RPMI7951 (cell line): ENCODE measurements at regions not wholly inside any gene's neighbourhood (a gene's known extent, or its start where the extent isn't known, plus 50 kb on each side); places are given as distances from the start of the nearest gene placed in this dataset.
"Not testable (repeated sequence)": the region's sequence is repeated elsewhere in the genome, so short reads cannot be mapped to it uniquely, and the experiment has no call there.

Source experiments
- DNase-seq: peaks from one replicate; pipeline ENCODE4 v3.0.0-alpha.2; 2012; ENCODE audit warnings: low read depth

DNA sequence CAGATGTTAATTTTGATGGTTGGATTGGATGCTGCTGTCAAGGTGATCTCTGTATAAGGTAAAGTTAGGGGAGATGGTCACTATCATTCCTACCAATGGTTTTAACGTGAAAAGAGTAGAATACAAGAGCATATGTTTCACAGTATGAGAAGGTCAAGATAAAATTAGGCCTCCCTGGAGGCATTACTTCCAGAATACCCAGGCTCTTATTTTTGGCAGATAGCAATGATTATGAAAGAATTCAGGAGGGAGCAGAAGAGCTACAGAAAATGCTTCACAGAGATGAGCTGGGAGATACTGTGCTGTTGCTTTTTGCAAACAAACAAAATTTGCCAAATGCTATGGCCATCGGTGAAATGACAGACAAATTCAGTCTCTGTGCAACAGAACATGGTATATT is 547.5 kb upstream of the SPRY2 start:
- DNase-seq = no peak

DNA sequence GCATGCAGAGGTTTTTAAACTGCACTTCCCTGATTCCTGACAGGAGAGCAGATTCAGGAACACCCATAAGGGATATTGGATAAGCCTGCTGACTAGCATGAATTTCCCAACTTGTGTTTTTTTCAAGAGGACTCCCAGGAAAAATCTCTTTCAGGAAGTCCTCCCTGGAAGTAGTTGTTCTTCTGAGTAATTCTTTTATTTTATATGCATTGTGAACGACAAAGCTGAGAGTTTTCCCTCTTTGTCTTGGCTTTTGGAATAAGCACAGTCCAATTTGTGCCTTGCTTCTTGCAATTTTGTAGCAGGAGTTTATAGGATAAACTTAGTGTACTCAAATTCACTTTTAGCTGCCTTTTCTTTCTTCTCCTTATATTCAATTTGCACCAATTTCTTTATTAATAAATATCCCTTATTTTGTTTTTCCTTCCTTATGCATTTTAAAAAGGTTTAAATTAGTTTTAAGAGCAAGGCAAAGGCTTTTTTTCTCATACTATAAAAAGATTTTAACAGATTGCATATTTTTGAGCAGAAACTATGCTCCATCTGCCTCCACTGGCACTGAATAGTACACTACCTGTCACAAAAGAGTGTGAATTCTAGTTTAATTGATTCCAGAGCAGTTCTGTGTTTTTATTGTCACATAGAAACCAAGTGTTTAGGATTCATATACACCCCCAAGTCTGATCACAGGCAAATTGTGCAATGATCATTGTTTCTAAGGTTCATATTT is 543.3 kb upstream of the SPRY2 start:
- DNase-seq = no peak

DNA sequence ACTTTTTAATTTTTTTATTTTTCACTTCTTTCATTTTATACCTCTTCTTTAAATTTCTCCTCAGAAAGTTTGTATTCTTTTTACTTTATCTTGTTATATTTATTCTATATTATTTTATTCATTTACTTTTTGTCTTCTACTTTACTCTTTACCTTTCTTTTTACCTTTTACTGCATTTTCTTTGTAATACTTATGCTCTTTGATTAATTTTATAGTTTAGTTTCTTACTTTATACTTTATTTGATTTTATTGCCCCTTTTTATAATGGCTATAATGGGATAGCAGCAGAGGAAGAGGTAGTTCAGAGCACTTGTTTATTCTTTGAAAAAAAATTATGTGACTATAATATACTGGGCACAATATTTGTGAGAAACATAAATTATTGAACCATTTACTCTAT is 542.6 kb upstream of the SPRY2 start:
- no peak for DNase-seq

DNA sequence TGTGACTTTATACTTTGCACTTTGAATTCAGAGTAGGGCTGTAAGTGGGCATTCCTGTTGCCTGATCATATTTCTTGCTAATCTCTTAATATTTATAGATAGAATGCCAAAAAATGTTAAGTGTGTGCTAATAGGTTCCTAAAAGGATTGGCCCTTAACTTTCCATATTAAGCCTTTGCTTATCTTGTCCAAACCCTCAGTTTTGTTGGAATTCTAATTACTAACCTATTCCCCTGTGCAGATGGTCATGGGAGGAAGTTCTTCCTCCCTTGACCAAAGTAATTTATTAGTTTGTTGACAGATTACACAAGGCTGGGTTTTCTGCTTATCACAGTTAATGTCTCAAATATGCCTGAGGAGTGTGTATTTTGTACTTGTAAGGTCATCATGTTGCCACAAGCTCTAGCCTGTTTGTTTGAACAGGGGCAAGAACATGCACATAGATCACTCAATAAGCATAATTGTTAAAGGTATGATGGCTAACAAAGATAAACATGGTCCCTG is 541.1 kb upstream of the SPRY2 start:
- DNase-seq = no peak

DNA sequence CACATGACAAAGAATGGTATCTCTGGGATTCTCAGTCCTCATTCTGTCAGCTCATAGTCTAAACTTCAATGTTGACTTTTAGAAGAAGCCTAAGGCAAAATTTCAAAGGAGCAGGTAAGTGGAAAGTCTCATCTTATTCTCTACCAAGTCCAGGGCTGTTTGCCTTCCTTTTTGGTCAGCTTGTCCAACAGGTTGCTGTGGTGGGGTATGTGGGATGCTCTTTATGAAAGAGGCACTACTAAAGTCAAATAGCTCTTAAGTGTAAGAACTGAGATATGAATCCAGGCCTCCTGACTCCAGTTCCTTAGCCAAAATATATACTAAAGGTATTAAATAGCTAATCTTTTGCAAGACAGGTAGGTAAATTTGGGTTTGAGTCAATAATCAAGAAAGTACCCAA is 540.6 kb upstream of the SPRY2 start:
- no peak for DNase-seq

DNA sequence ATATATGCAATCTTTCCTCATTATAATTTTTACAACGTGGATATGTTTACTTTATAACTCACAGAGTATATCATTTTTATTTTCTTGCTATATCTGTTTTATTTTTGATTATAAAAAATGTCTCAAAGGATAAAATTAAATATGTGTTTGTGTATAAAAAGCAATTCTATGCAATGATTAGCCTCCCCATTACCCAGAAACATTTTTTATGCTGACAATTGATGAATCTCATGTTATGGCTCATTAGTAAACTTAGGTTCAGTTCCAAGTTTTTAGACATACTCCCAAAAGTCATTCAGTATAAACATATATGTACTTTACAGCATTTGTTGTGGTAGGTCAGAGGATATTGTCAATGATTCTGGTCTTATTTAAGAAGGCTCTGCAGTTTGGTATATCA is 540.1 kb upstream of the SPRY2 start:
- DNase-seq = no peak

DNA sequence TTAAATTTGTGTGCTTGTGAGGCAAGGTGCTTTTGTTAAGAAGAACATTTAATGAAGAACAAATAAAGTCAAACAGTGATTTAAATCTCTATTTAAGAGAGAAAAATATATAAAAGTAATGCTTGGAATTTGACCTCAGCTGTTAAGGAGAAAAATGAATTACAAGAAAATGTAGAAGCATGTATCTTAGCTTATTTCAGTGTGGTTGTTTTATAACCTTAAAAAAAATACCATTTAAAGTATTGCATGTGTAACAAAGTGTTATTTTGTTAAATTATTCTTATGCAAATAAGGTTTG is 537.0 kb upstream of the SPRY2 start:
- no peak for DNase-seq

DNA sequence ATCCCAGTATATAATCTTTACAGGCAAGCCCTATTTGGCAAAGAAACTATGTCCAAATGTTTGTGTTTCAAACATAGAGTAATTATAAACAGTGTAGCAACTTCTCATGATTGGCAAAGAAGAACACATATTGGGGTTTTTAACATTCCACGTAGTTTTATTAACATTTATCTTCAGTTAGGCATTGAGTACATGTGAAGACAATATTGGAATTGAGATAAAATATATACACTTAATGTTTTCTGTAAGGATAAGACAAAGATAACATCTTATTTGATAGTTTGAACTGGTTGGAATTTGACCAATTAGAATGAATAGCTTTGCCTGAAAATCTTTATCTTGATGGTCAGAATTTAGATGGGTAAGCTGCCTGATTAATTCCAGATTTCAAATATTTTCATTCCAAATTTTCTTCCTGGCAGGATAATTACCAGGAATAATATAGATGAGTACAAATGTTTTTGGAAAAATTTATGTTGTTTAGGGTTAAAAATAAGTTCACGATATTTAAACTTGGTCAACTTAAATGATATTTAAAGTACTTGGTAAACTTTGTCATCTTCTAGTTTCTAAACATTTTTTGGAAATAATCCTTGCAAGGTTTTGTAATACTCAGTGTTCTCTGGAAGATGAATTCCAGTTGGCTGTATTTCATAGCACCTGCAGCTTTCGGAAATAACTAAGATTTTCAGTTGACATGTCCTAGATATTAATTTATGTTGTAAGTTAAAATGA is 536.5 kb upstream of the SPRY2 start:
- no peak for DNase-seq

DNA sequence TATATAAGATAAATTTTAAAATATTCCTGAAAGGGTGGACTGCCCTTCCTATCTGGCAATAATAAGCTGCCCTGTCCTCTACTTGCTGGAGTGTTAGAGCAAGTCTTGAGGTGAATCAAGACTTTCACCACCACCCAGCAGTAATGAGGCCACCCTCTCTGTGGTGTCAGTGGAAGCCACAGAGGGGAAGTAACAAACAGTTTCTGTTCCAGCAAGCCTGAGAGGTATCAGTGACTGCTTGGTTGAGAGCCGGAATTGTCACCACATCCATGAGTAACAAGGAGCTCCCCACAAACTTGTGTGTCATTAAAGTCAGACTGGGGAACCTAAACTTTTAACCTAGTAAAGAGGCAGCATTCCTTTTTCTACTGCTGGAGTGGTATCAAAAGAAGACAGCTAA is 532.7 kb upstream of the SPRY2 start:
- DNase-seq = peak; percentile 14

DNA sequence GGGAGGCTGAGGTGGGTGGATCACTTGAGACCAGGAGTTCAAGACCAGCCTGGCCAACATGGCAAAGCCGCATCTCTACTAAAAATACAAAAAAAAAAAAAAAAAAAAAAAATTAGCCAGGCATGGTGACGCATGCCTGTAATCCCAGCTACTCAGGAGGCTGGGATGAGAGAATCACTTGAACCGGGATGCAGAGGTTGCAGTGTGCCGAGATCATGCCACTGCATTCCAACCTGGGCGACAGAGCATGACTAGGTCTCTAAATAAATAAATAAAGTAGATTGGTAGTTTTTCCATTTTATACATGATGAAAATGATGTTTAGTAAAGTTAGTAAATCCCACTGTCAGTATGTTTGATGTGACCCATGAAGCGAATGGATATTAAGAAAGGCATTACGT is 531.0 kb upstream of the SPRY2 start:
- DNase-seq = not testable (repeated sequence)

DNA sequence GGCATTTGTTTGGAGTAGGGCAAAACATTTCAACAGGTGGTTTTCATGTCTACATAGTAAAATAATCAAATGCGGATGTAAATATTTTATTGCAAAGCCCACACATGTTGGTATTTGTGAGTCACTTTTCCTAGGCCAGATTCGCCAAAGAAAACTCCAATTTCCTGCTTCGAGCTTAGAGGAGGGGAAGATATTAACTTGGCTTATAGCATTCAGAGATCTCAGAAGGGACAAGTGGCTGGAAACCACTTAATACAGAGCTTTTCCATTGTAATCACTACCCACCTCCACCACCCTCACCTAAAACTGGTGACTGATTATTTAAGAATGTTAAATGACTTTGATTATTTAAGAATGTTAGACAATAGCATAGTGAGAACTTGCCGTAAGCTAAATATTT is 530.6 kb upstream of the SPRY2 start:
- DNase-seq = no peak

DNA sequence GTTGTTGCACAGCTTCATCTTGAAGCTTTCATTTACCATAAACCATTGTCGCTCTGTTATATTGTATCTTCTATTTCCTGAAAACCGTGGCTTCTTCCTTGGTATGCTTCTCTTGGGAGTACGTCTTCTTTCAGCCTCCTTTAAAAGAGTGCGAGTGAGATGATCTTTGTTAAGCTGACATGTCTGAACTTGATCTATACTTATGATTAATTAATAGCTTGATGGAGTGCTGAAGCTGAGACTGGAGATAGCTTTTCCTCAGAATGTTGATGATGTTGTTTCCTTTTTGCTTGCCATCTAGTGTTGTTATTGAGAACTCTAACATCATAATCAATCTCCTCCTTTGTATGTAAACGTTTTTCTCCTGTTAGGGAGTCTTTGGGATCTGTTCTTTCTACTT is 529.3 kb upstream of the SPRY2 start:
- no peak for DNase-seq

DNA sequence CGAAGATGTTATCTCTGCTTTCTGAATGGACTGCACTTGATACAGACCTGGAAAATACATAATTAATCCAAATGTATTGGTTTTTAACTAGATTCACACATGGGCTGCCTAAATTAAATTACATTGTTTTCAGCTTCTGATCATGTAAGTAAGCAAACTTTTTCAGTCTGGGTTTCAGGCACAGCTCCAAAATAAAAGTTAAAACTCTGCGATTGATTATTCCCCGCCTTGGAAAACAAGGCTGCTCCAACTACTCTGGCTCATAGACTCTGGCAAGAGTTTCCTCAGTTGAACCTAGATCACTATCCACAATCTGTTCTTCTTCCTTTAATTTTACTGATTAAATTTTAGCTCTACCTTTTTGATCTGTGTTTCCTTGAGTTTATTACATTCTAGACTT is 526.0 kb upstream of the SPRY2 start:
- no peak for DNase-seq

DNA sequence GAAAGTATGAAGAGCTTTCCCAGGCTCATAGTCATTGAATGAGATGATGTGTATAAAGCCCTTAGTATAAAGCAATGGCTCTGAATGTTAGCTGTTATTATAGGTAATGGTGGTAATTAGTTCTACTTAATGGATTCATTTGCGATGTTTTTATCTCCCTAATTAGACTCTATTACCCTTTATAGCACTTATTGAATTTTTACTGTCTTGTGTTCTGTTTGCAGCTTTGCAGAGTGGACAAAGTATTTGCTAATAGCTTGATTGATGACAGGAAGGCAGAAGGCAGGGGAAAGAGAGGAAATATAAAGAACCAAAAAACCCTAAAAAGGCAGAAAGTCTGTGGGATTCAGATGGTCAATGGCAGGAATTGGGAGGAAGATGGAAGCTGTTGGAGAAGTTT is 524.4 kb upstream of the SPRY2 start:
- DNase-seq = no peak

DNA sequence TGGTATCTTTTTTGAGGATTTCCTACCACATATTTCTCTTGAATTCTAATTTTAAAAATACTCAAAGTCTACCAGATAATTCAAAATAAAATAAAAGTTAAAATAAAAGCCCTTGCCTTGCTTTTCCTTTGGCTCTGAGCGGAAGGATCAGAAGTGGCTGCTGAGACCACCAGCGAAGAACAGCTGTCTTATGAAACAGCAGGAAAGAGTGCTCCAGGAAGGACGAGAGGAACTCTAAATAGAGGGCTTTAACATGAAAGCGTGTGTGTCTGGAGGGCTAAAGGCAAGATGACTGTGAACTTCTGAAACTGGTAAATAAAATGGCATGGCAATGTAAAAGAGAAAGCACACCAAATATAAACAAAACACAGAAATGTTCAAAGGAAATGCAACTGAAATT is 521.5 kb upstream of the SPRY2 start:
- DNase-seq = peak; percentile 5

DNA sequence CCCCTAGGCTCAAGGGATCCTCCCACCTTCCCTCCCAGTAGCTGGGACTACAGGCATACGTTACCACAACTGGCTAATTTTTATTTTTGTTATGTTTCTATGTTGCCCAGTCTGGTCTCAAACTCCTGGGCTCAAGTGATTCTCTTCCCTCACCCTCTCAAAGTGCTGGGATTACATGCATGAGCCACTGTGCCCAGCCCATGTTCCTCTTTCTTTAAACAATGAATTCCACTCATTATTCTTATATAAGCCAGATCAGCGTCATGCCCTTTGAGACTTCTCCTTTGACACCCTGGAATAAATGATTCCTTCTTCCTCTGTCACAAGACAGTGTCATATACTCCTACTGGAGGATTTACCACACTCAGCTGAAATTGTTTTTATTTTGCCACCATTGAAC is 519.9 kb upstream of the SPRY2 start:
- DNase-seq = no peak

DNA sequence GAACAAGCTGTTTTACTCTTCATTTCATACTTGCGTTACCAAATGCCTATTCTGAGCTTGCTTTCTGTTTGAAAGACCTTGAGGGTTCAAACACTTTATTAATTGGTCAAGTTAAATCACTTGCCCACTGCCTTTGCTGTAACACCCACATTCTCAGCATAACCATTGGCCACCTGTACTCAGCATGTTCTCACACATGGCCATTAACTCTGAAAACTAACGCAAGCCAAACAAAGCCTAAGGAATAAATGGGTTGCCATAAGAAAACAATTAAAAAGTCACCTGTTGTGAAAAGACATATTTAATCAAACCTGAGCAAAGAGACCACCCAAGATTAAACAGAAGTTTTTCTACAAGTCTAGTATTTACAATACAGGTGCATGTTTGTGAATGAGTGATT is 517.2 kb upstream of the SPRY2 start:
- DNase-seq = no peak

DNA sequence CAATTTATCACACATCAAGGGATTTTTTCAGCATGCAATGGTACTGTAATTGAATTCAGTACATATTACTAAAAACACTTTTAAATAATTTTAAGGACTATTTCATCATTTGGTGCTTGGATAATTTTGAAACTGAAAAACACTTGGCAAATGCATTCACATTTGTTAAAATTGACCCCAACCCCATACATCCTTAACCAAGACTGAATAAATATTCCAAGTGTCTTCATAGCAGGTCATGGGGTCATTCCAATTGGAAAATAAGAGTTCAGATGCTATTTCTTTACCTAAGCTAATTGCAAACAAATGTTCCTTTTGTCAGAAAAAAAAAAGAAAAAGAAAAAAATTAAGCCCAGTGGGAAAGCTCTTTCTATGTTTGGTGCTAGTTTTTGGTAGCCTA is 516.4 kb upstream of the SPRY2 start:
- DNase-seq = no peak

DNA sequence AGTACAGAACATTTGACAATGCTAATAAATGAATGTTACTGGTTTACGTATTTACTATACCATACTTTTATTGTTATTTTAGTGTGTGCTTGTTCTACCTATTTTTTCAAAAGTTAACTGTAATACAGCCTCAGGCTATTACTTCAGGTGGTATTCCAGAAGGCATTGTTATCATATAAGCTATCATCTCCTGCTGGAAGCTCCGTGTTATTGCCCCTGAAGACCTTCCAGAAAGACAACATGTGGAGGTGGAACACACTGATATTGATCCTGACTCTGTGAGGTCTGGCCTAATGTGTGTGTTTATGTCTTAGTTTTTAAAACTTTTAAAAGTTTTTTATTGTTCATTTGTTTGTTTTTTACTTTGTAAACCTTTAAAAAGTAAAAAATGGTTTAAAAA is 509.8 kb upstream of the SPRY2 start:
- DNase-seq = no peak

DNA sequence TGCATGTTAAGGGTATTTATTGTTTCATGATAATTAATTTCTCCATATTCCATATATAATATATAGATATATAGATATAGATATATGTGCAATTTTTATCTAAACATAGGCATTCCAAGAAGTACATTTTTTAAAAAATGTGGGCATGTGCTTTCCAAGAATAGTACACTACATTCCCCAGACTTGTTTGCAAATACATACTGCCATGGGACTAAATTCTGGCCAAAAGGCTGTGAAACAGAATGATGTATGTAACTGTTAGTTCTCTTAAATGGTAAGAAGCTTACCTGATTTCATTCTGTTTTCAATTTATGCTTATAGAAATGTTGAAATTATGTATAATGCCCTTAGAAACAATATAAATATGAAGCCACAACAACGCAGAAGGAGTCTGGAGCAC is 503.2 kb upstream of the SPRY2 start:
- no peak for DNase-seq

DNA sequence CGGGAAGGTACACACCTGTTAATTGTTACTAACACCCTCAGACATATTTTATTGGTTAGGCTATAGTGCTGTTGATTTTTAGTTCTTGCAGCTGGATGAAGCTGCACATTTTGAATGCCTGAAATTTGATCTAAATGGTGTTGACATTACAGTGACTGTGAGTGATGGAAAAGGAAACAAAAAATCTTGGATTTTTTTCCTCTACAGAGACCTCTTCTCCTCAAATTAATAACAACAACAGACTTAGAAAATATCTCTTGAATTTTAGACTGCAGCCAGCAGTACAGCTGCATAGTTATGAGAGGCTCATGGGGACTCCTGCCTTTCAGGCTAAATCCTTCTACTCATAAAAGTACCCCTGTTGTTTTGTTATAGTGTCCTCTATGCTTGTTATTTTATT is 500.5 kb upstream of the SPRY2 start:
- DNase-seq = no peak

DNA sequence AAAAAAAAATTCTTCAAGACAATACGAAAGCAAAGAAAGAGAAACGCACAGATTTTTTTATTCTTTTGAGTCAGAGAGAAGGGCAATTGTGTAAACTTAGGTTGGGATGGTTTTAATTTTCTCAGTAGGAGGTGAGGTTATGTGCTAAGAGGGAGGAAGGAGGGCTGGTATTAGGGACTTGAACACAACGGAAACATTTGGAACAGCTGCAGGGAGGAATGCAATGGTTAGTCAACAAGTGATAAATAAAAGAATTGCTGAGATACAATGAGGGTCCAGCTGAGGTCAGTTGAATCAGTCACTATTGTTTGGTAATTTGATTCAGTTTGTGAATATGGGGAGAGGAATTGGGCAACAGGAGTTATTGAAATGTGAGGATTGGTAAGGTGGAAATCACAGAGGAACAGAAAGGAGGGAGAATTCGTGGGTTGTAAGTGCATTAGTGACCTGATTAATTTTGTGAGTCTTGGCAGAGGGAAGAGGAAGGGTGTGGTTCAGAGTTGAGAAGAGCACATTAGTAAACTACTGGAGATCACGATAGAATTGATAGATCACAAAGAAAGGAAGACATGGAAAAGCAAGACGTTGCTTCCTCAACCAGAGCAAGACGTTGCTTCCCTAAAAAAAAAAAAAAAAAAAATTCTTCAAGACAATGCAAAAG is 499.5 kb upstream of the SPRY2 start:
- peak; percentile 3 for DNase-seq

DNA sequence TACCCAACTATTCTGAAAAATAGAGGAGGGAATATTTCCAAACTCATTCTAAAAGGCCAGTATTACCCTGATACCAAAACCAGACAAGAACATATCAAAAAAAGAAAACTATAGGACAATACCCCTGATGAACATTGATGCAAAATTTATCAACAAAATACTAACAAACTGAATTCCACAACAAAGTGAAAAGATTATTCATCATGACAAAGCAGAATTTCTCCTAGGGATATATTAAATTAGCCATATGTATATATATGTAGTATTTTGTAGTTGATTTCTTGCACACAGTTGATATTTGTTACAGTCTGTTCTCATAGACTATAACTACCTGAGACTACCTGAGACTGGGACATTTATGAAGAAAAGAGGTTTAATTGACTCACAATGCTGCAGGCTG is 495.0 kb upstream of the SPRY2 start:
- no peak for DNase-seq
